GM23338 (cell line): ENCODE measurements at regions not wholly inside any gene's neighbourhood (a gene's known extent, or its start where the extent isn't known, plus 50 kb on each side); places are given as distances from the start of the nearest gene placed in this dataset.

Experiments used
- ATAC-seq: fragments of 200-7000 bp; cut with Tn5 transposase; 3 replicates; pipeline ENCODE4 v1.9.1; 2020
- DNase-seq: peaks from one replicate; pipeline ENCODE4 v3.0.0-alpha.2; 2015; ENCODE audit warnings: low spot score
- H2AFZ ChIP-seq: fragments of 200-600 bp; sonication (generic); 2 replicates; pipeline ENCODE4 v1.8.0; 2016; ENCODE audit warnings: antibody characterized with exemption, mild to moderate bottlenecking, moderate library complexity
- H3F3A ChIP-seq: fragments of 200-600 bp; sonication (generic); replicated peaks from 2 replicates; pipeline ENCODE4 v1.8.0; 2017; ENCODE audit warnings: antibody characterized with exemption, mixed run types, low read depth
- H3K27ac ChIP-seq: fragments of 200-600 bp; sonication (generic); 2 replicates; pipeline ENCODE4 v1.6.1; 2016; ENCODE audit warnings: low read depth
- H3K27me3 ChIP-seq: fragments of 200-600 bp; sonication (generic); 2 replicates; pipeline ENCODE4 v1.8.0; 2016; ENCODE audit warnings: mild to moderate bottlenecking, mixed run types, moderate library complexity; ENCODE audit not compliant: insufficient read depth
- H3K36me3 ChIP-seq: fragments of 200-600 bp; sonication (generic); 2 replicates; pipeline ENCODE4 v1.8.0; 2016; ENCODE audit warnings: mild to moderate bottlenecking; ENCODE audit not compliant: insufficient read depth
- H3K4me1 ChIP-seq: fragments of 200-600 bp; sonication (generic); 2 replicates; pipeline ENCODE4 v1.8.0; 2016; ENCODE audit warnings: mild to moderate bottlenecking, moderate library complexity; ENCODE audit not compliant: insufficient read depth
- H3K4me2 ChIP-seq: fragments of 200-600 bp; sonication (generic); 2 replicates; pipeline ENCODE4 v1.7.1; 2017; ENCODE audit warnings: mixed run types
- H3K4me3 ChIP-seq: fragments of 200-600 bp; sonication (generic); 2 replicates; pipeline ENCODE4 v1.6.1; 2016; ENCODE audit warnings: mixed run types
- H3K79me2 ChIP-seq: fragments of 200-600 bp; sonication (generic); replicated peaks from 2 replicates; pipeline ENCODE4 v1.8.0; 2017; ENCODE audit warnings: mild to moderate bottlenecking; ENCODE audit not compliant: insufficient read depth
- H3K9me2 ChIP-seq: fragments of 200-600 bp; sonication (generic); 2 replicates; pipeline ENCODE4 v1.8.0; 2017; ENCODE audit not compliant: insufficient read depth
- H4K20me1 ChIP-seq: fragments of 200-600 bp; sonication (generic); replicated peaks from 2 replicates; pipeline ENCODE4 v1.8.0; 2017; ENCODE audit warnings: mild to moderate bottlenecking; ENCODE audit not compliant: insufficient read depth
- H3K27ac Mint-ChIP-seq: 2 replicates; pipeline ENCODE4 v1.8.0; 2020; ENCODE audit warnings: inconsistent platforms, mild to moderate bottlenecking, moderate library complexity, mixed read lengths
- H3K27me3 Mint-ChIP-seq: 3 replicates; pipeline ENCODE4 v1.8.0; 2022; ENCODE audit warnings: low read depth, mild to moderate bottlenecking, moderate library complexity, mixed read lengths, inconsistent platforms; ENCODE audit not compliant: insufficient read depth, poor library complexity
- H3K36me3 Mint-ChIP-seq: 3 replicates; pipeline ENCODE4 v1.8.0; 2021; ENCODE audit warnings: low read depth, mild to moderate bottlenecking, inconsistent platforms, moderate library complexity, mixed read lengths
- H3K4me1 Mint-ChIP-seq: 3 replicates; pipeline ENCODE4 v1.8.0; 2020; ENCODE audit warnings: mild to moderate bottlenecking, inconsistent platforms, mixed read lengths
- H3K4me3 Mint-ChIP-seq: 3 replicates; pipeline ENCODE4 v1.8.0; 2021; ENCODE audit warnings: moderate library complexity, mild to moderate bottlenecking, inconsistent platforms, mixed read lengths
- H3K9me3 Mint-ChIP-seq: 3 replicates; pipeline ENCODE4 v1.8.0; 2020; ENCODE audit warnings: moderate library complexity, mild to moderate bottlenecking, inconsistent platforms, mixed read lengths
- CREB1 ChIP-seq: fragments of 250-450 bp; sonication (Bioruptor Pico); IDR thresholded peaks from 2 replicates; pipeline ENCODE4 v1.5.0; 2020; ENCODE audit warnings: low read depth, mild to moderate bottlenecking, moderate library complexity
- EZH2 ChIP-seq: fragments of 200-600 bp; sonication (generic); IDR thresholded peaks from one replicate; pipeline ENCODE4 v1.8.0; 2017; ENCODE audit warnings: antibody characterized with exemption, mild to moderate bottlenecking, low read depth; ENCODE audit not compliant: unreplicated experiment
- EZH2phosphoT487 ChIP-seq: fragments of 200-600 bp; sonication (generic); IDR thresholded peaks from one replicate; pipeline ENCODE4 v1.8.1; 2018; ENCODE audit warnings: antibody characterized with exemption; ENCODE audit not compliant: unreplicated experiment
- JUNB ChIP-seq: IDR thresholded peaks from one replicate; pipeline ENCODE4 v1.6.1; 2016; ENCODE audit warnings: antibody characterized with exemption; ENCODE audit not compliant: unreplicated experiment
- NANOG ChIP-seq: IDR thresholded peaks from 2 replicates; pipeline ENCODE4 v1.6.1; 2016; ENCODE audit warnings: antibody characterized with exemption, borderline replicate concordance
- POLR2AphosphoS5 ChIP-seq: IDR thresholded peaks from 2 replicates; pipeline ENCODE4 v1.6.1; 2016; ENCODE audit warnings: antibody characterized with exemption, low read depth
- REST ChIP-seq: IDR thresholded peaks from one replicate; pipeline ENCODE4 v1.6.1; 2018; ENCODE audit warnings: antibody characterized with exemption; ENCODE audit not compliant: unreplicated experiment
- STAT1 ChIP-seq: IDR thresholded peaks from one replicate; pipeline ENCODE4 v1.6.1; 2016; ENCODE audit warnings: antibody characterized with exemption; ENCODE audit not compliant: unreplicated experiment
- ZNF462 ChIP-seq: fragments of 250-450 bp; sonication (Bioruptor Pico); IDR thresholded peaks from 2 replicates; pipeline ENCODE4 v1.5.0; 2020; ENCODE audit warnings: mild to moderate bottlenecking, moderate library complexity

GRCh38 chr4:148926276-148927260 is 484.4 kb upstream of the NR3C2 start:
- Mint-ChIP-seq H3K36me3 (peaks cover 14% of the 10 kb centered on the region; the same call in 2 of the 3 replicates), H3K27me3 (peaks cover 3% of the 10 kb centered on the region), H3K4me1 (no peaks in the 10 kb centered on the region; the same call in 2 of the 3 replicates), H3K27ac (no peak overlapping the region), H3K4me3 (no peak overlapping the region), H3K9me3 (peaks cover 26% of the 10 kb centered on the region)
- Histone ChIP-seq H3K79me2 (no peaks in the 10 kb centered on the region), H3K27ac (no peak overlapping the region), H3K9me2 (peaks cover 31% of the 10 kb centered on the region), H3K4me3 (no peak overlapping the region), H3F3A (no peaks in the 10 kb centered on the region), H2AFZ (no peak overlapping the region), H3K27me3 (no peaks in the 10 kb centered on the region), H3K4me2 (no peak overlapping the region), H3K36me3 (no peaks in the 10 kb centered on the region), H4K20me1 (no peaks in the 10 kb centered on the region), H3K4me1 (no peaks in the 10 kb centered on the region)
- DNase-seq (no peak), ATAC-seq (no peak)
- TF ChIP-seq EZH2phosphoT487 = no peak
- no peak for TF ChIP-seq JUNB
- no peak for TF ChIP-seq STAT1
- no peak for TF ChIP-seq POLR2AphosphoS5
- no peak for TF ChIP-seq NANOG
- TF ChIP-seq REST = no peak
- TF ChIP-seq CREB1 (CRISPR knock-in tag) = no peak
- TF ChIP-seq ZNF462 (CRISPR knock-in tag) = no peak
- no peak for TF ChIP-seq EZH2
